ENCODE measurements at regions not wholly inside any gene's neighbourhood (a gene's known extent, or its start where the extent isn't known, plus 50 kb on each side); places are given as distances from the start of the nearest gene placed in this dataset.

- 96% methylated on average over 1 of the region's 1 CpG for WGBS
- DNase-seq (ENCODE audit: low spot score): no peak
- H3K27ac ChIP-seq (ENCODE audit: low read depth in 1 of 2, low read length in 2 of 2): no peak overlapping the region
Observed at GRCh38 chr1:168640182-168640581, 63.8 kb downstream of the XCL1 start.

GRCh38 chr1:168640836-168641235 lies 64.4 kb downstream of the XCL1 start:
- no peak for DNase-seq (ENCODE audit: low spot score)
- Histone ChIP-seq H3K4me1 (ENCODE audit: control insufficient read depth in 4 of 4, insufficient read depth in 4 of 4, low read length in 3 of 4) (peaks cover 0 to 4% (median 0%) of the 10 kb centered on the region in 4 donors), H3K4me3 (ENCODE audit: low read depth in 1 of 3, low read length in 3 of 3) (no peak overlapping the region), H3K9me3 (ENCODE audit: control insufficient read depth in 4 of 4, low read length in 3 of 4) (no peaks in the 10 kb centered on the region), H3K9ac (ENCODE audit: low read depth in 1 of 2, low read length in 2 of 2) (no peak overlapping the region), H3K27ac (ENCODE audit: low read depth in 1 of 2, low read length in 2 of 2) (no peak overlapping the region), H3K36me3 (ENCODE audit: control insufficient read depth in 4 of 4, insufficient read depth in 3 of 4, low read depth in 1 of 4, low read length in 3 of 4) (no peaks in the 10 kb centered on the region), H3K27me3 (ENCODE audit: control insufficient read depth in 4 of 4, insufficient read depth in 4 of 4, low read length in 3 of 4) (no peaks in the 10 kb centered on the region)
- 96% methylated on average over 3 of the region's 3 CpGs for WGBS
- TF ChIP-seq NR2F2 (IDR thresholded peaks at IDR 0.05): no peak
- TF ChIP-seq FOXA2 (IDR thresholded peaks at IDR 0.05): no peak
- no peak for TF ChIP-seq FOXA1 (IDR thresholded peaks at IDR 0.05)
- TF ChIP-seq HNF4G (IDR thresholded peaks at IDR 0.05): no peak
- no peak for TF ChIP-seq MAX (IDR thresholded peaks at IDR 0.05)
- TF ChIP-seq ZBTB33 (IDR thresholded peaks at IDR 0.05): no peak
- TF ChIP-seq EGR1 (IDR thresholded peaks at IDR 0.05; ENCODE audit: low read depth in 2 of 2): no peak
- TF ChIP-seq GABPA (IDR thresholded peaks at IDR 0.05 in 1 of 2, conservative IDR thresholded peaks at IDR 0.05 in 1 of 2): no peak
- no peak for TF ChIP-seq ATF3 (IDR thresholded peaks at IDR 0.05)
- TF ChIP-seq RXRA (IDR thresholded peaks at IDR 0.05): no peak
- TF ChIP-seq HNF4A (conservative IDR thresholded peaks at IDR 0.05): no peak
- TF ChIP-seq YY1 (IDR thresholded peaks at IDR 0.05): no peak
- TF ChIP-seq RAD21 (IDR thresholded peaks at IDR 0.05): no peak
- no peak for TF ChIP-seq REST (IDR thresholded peaks at IDR 0.05)
- no peak for TF ChIP-seq CTCF (IDR thresholded peaks at IDR 0.05; ENCODE audit: low read depth, low read length, missing input control)

More at GRCh38 chr1:168640182-168640581, 63.8 kb downstream of the XCL1 start:
- TF ChIP-seq HNF4A (conservative IDR thresholded peaks at IDR 0.05) (no peak), RXRA (IDR thresholded peaks at IDR 0.05) (no peak), JUND (IDR thresholded peaks at IDR 0.05) (no peak), MAX (IDR thresholded peaks at IDR 0.05) (no peak)
- Histone ChIP-seq H3K9ac (ENCODE audit: low read depth in 1 of 2, low read length in 2 of 2) (no peak overlapping the region), H3K9me3 (ENCODE audit: control insufficient read depth in 4 of 4, low read length in 3 of 4) (no peaks in the 10 kb centered on the region), H3K27me3 (ENCODE audit: control insufficient read depth in 4 of 4, insufficient read depth in 4 of 4, low read length in 3 of 4) (no peaks in the 10 kb centered on the region), H3K36me3 (ENCODE audit: control insufficient read depth in 4 of 4, insufficient read depth in 3 of 4, low read depth in 1 of 4, low read length in 3 of 4) (no peaks in the 10 kb centered on the region), H3K4me1 (ENCODE audit: control insufficient read depth in 4 of 4, insufficient read depth in 4 of 4, low read length in 3 of 4) (peaks cover 0 to 4% (median 0%) of the 10 kb centered on the region in 4 donors), H3K4me3 (ENCODE audit: low read depth in 1 of 3, low read length in 3 of 3) (no peak overlapping the region)

All from liver (tissue), 8 donors.